ENCODE measurements at regions not wholly inside any gene's neighbourhood (a gene's known extent, or its start where the extent isn't known, plus 50 kb on each side); places are given as distances from the start of the nearest gene placed in this dataset.

DNA sequence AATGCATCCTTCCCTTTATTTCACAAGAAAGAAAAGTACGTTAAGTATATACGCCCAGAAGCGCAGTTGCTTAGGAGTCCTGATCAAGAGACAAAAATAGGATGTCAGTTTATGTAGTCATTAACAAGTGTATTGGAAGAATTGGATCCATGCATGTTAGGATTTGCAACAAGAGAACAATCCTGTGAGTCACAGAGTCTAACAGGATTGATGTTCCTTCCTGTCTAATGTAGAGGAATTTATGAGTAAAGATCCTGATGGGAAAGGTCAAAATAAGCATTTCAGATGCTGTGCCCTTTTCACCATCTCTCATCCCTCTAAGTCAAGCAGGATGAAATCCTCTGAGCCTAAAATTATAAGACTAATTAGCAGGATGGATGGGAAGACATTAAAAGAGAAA lies 406.0 kb upstream of the GRIA1 start (continued):
- TF ChIP-seq PRDM10 (tag by site-specific recombination; IDR thresholded peaks at IDR 0.05): no peak
- no peak for TF ChIP-seq ZNF596 (tag by site-specific recombination; IDR thresholded peaks at IDR 0.05)
- TF ChIP-seq ZNF791 (tag by site-specific recombination; IDR thresholded peaks at IDR 0.05): no peak

- ChIA-PET CTCF (no interaction called here), POLR2A (no interaction called here)
- no peaks in the 10 kb centered on the region for H3K9me3 ChIP-seq (ENCODE audit: control insufficient read depth, insufficient read depth, low read depth, low read length)
- no peak overlapping the region for H3K27ac ChIP-seq (ENCODE audit: extremely low read depth, low read depth, low read length)
- no peaks in the 10 kb centered on the region for H3K4me1 ChIP-seq (ENCODE audit: control insufficient read depth, insufficient read depth, low read length)
- TF ChIP-seq PRDM10 (tag by site-specific recombination; IDR thresholded peaks at IDR 0.05) (no peak), ZNF114 (tag by site-specific recombination; IDR thresholded peaks at IDR 0.05) (no peak)
- H3K4me3 ChIP-seq (ENCODE audit: low read depth, low read length): no peak overlapping the region
- H3K36me3 ChIP-seq (ENCODE audit: control insufficient read depth in 2 of 2, insufficient read depth in 1 of 2, low read length in 2 of 2): no peaks in the 10 kb centered on the region
Observed at GRCh38 chr5:153086486-153086885, 404.0 kb upstream of the GRIA1 start.

GRCh38 chr5:153088538-153088937 lies 401.9 kb upstream of the GRIA1 start:
- H3K27ac ChIP-seq (ENCODE audit: extremely low read depth, low read depth, low read length): no peak overlapping the region
- TF ChIP-seq ZNF202 (tag by site-specific recombination; IDR thresholded peaks at IDR 0.05; ENCODE audit: borderline replicate concordance) (no peak), ZNF404 (tag by site-specific recombination; IDR thresholded peaks at IDR 0.05) (no peak), ZNF529 (tag by site-specific recombination; IDR thresholded peaks at IDR 0.05; ENCODE audit: insufficient replicate concordance) (no peak), GFI1B (tag by site-specific recombination; IDR thresholded peaks at IDR 0.05) (no peak), ZNF426 (tag by site-specific recombination; IDR thresholded peaks at IDR 0.05) (no peak)
- no peaks in the 10 kb centered on the region for H3K36me3 ChIP-seq (ENCODE audit: control insufficient read depth in 2 of 2, insufficient read depth in 1 of 2, low read length in 2 of 2)
- no peak overlapping the region for H3K4me3 ChIP-seq (ENCODE audit: low read depth, low read length)
- no peaks in the 10 kb centered on the region for H3K9me3 ChIP-seq (ENCODE audit: control insufficient read depth, insufficient read depth, low read depth, low read length)
- no peaks in the 10 kb centered on the region for H3K4me1 ChIP-seq (ENCODE audit: control insufficient read depth, insufficient read depth, low read length)
- ChIA-PET CTCF (no interaction called here), POLR2A (no interaction called here)

- H3K4me3 ChIP-seq (ENCODE audit: low read depth, low read length): no peak overlapping the region
- ChIA-PET POLR2A (no interaction called here), CTCF (no interaction called here)
- TF ChIP-seq ZNF571 (tag by site-specific recombination; IDR thresholded peaks at IDR 0.05): no peak
- peak; percentile 84 for TF ChIP-seq SCRT2 (tag by site-specific recombination; IDR thresholded peaks at IDR 0.05)
- peak; percentile 64; the same call in 1 of the 2 replicates for TF ChIP-seq SCRT1 (tag by site-specific recombination; IDR thresholded peaks at IDR 0.05; ENCODE audit: borderline replicate concordance)
- no peaks in the 10 kb centered on the region for H3K4me1 ChIP-seq (ENCODE audit: control insufficient read depth, insufficient read depth, low read length)
- H3K27ac ChIP-seq (ENCODE audit: extremely low read depth, low read depth, low read length): no peak overlapping the region
- H3K9me3 ChIP-seq (ENCODE audit: control insufficient read depth, insufficient read depth, low read depth, low read length): no peaks in the 10 kb centered on the region
- no peaks in the 10 kb centered on the region for H3K36me3 ChIP-seq (ENCODE audit: control insufficient read depth in 2 of 2, insufficient read depth in 1 of 2, low read length in 2 of 2)
Observed at GRCh38 chr5:153094333-153094732, 396.1 kb upstream of the GRIA1 start.
